ENCODE measurements at regions not wholly inside any gene's neighbourhood (a gene's known extent, or its start where the extent isn't known, plus 50 kb on each side); places are given as distances from the start of the nearest gene placed in this dataset.

DNA sequence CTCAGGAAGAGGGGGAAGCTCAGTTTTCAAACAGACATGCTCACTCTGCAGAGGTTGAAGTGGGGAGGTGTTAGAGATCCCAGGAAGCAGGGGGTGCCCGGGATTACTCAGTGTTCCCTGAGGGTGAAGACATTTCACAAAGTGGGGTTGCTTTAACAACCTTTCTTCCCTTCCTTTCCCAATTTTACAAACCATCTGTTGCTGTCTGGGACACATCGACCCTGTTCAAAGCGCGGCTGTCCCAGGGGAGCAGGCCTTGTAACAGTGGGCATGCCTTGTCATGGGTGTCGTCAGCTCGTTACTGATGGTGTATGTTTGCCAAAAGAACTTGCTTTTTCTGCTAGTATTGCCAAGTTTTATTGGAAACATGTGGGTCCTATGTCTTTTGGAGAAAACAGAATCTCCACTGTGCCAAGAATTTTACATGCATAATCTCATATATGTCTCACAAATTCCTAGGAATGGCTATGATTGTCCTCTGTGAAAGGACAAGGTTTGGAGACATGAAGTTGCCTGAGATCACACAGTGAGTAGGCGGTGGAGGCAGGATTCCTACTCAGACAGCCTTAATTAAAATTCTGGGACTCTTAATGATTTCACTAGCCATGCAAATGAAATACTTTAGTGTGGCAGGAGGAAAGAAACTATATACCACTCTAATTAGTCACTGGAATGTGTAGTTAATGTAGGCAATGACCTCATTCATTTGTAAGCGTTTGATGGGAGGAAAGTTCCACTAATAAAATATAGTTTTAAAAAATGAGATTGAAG, 198.9 kb downstream of the NXNL2 start:
- H3K27me3 ChIP-seq (replicated peaks in 2 of 5; ENCODE audit: control insufficient read depth in 4 of 5, insufficient read depth in 5 of 5, low read length in 4 of 5) = peaks cover 0 to 59% (median 14%) of the 10 kb centered on the region in 5 experiments
- 90% methylated on average over 2 of the region's 8 CpGs for WGBS (ENCODE audit: insufficient coverage)
- DNase-seq = no peak
- H3K4me1 ChIP-seq (ENCODE audit: control extremely low read depth in 1 of 4, control insufficient read depth in 4 of 4, insufficient read depth in 4 of 4, low read length in 3 of 4) = no peaks in the 10 kb centered on the region
- H3K9me3 ChIP-seq (ENCODE audit: control extremely low read depth in 1 of 5, control insufficient read depth in 4 of 5, insufficient read depth in 2 of 5, low read depth in 1 of 5, low read length in 4 of 5) = peaks cover 0 to 4% (median 0%) of the 10 kb centered on the region in 5 experiments
- H3K4me3 ChIP-seq (ENCODE audit: control insufficient read depth in 1 of 7, extremely low read depth in 1 of 7, insufficient read depth in 4 of 7, low read depth in 2 of 7, low read length in 6 of 7) = no peak overlapping the region
- H3K27ac ChIP-seq (ENCODE audit: insufficient read depth in 1 of 2, low read depth in 1 of 2, low read length in 2 of 2, poor library complexity in 1 of 2, severe bottlenecking in 2 of 2) = no peak overlapping the region
- ChIA-PET CTCF (interaction anchor here (0.5 to 1.0 kb wide), 2 partner anchors 219 to 631 kb away, joined by 3 read pairs; no protein-coding TSS in a partner anchor), POLR2A (no interaction called here)
- H3K36me3 ChIP-seq (ENCODE audit: control insufficient read depth in 4 of 4, insufficient read depth in 4 of 4, low read length in 3 of 4) = no peaks in the 10 kb centered on the region

DNA sequence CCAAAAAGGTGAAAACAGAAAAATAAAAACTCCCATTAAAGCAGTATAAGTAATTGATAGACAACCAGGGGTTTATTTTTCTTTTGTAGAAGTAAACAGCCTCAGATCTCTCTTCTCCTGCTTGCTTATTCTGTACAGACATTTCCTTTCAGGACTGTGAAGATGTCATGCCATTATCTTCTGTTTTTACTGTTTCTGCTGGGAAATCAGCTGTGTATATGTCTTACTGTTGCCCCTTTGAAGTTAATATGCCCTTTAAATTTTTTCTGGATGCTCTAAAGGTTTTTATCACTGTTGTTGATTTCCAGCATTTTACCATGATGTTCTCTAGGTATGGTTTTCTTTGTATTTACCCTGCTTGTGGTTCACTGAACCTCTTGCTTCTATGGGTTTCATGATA, 199.5 kb downstream of the NXNL2 start:
- H3K9me3 ChIP-seq (ENCODE audit: control extremely low read depth in 1 of 5, control insufficient read depth in 4 of 5, insufficient read depth in 2 of 5, low read depth in 1 of 5, low read length in 4 of 5) = peaks cover 0 to 4% (median 0%) of the 10 kb centered on the region in 5 experiments
- H3K4me1 ChIP-seq (ENCODE audit: control extremely low read depth in 1 of 4, control insufficient read depth in 4 of 4, insufficient read depth in 4 of 4, low read length in 3 of 4) = no peaks in the 10 kb centered on the region
- H3K27ac ChIP-seq (ENCODE audit: insufficient read depth in 1 of 2, low read depth in 1 of 2, low read length in 2 of 2, poor library complexity in 1 of 2, severe bottlenecking in 2 of 2) = no peak overlapping the region
- DNase-seq = no peak
- H3K4me3 ChIP-seq (ENCODE audit: control insufficient read depth in 1 of 7, extremely low read depth in 1 of 7, insufficient read depth in 4 of 7, low read depth in 2 of 7, low read length in 6 of 7) = no peak overlapping the region
- no peaks in the 10 kb centered on the region for H3K36me3 ChIP-seq (ENCODE audit: control insufficient read depth in 4 of 4, insufficient read depth in 4 of 4, low read length in 3 of 4)
- H3K27me3 ChIP-seq (replicated peaks in 2 of 5; ENCODE audit: control insufficient read depth in 4 of 5, insufficient read depth in 5 of 5, low read length in 4 of 5) = peaks cover 0 to 63% (median 14%) of the 10 kb centered on the region in 5 experiments
- ChIA-PET POLR2A (no interaction called here), CTCF (interaction anchor here (0.7 to 1.0 kb wide), 2 partner anchors 156 to 218 kb away, joined by 3 read pairs; no protein-coding TSS in a partner anchor)

GRCh38 chr9:88736136-88736637, 201.2 kb downstream of the NXNL2 start:
- H3K4me3 ChIP-seq (ENCODE audit: control insufficient read depth in 1 of 7, extremely low read depth in 1 of 7, insufficient read depth in 4 of 7, low read depth in 2 of 7, low read length in 6 of 7) = no peak overlapping the region
- CTCF ChIA-PET = interaction anchor here (0.8 kb wide), 1 partner anchor 67 kb away, joined by 3 read pairs; no protein-coding TSS in a partner anchor
- H3K27me3 ChIP-seq (replicated peaks in 2 of 5; ENCODE audit: control insufficient read depth in 4 of 5, insufficient read depth in 5 of 5, low read length in 4 of 5) = peaks cover 0 to 70% (median 19%) of the 10 kb centered on the region in 5 experiments
- no peaks in the 10 kb centered on the region for H3K4me1 ChIP-seq (ENCODE audit: control extremely low read depth in 1 of 4, control insufficient read depth in 4 of 4, insufficient read depth in 4 of 4, low read length in 3 of 4)
- WGBS (ENCODE audit: insufficient coverage) = no CpG with 5 or more reads among the region's 1 CpG
- no peak overlapping the region for H3K27ac ChIP-seq (ENCODE audit: insufficient read depth in 1 of 2, low read depth in 1 of 2, low read length in 2 of 2, poor library complexity in 1 of 2, severe bottlenecking in 2 of 2)
- H3K36me3 ChIP-seq (ENCODE audit: control insufficient read depth in 4 of 4, insufficient read depth in 4 of 4, low read length in 3 of 4) = no peaks in the 10 kb centered on the region
- peaks cover 0 to 3% (median 0%) of the 10 kb centered on the region in 5 experiments for H3K9me3 ChIP-seq (ENCODE audit: control extremely low read depth in 1 of 5, control insufficient read depth in 4 of 5, insufficient read depth in 2 of 5, low read depth in 1 of 5, low read length in 4 of 5)
- DNase-seq = no peak
- POLR2A ChIA-PET = no interaction called here

DNA sequence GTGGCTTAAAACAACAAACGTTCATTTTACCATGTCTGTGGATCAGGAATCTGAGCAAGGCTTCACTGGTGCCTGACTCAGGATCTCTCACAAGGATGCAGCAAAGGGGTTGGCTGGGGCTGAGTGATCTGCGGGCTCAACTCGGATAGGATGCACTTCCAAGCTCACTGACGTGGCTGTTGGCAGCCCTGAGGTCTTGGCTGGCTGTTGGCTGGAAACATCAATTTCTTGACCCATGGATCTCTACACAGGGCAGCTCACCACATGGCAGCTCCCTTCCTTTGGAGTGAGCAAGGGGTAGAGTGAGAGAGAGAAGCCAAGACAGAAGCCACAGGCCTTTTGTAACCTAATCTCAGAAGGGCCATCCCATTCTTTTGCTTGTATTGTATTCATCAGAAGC, 202.1 kb downstream of the NXNL2 start:
- no peak for DNase-seq
- ChIA-PET POLR2A (no interaction called here), CTCF (no interaction called here)
- no peak overlapping the region for H3K4me3 ChIP-seq (ENCODE audit: control insufficient read depth in 1 of 7, extremely low read depth in 1 of 7, insufficient read depth in 4 of 7, low read depth in 2 of 7, low read length in 6 of 7)
- H3K36me3 ChIP-seq (ENCODE audit: control insufficient read depth in 4 of 4, insufficient read depth in 4 of 4, low read length in 3 of 4) = no peaks in the 10 kb centered on the region
- no peak overlapping the region for H3K27ac ChIP-seq (ENCODE audit: insufficient read depth in 1 of 2, low read depth in 1 of 2, low read length in 2 of 2, poor library complexity in 1 of 2, severe bottlenecking in 2 of 2)
- no peaks in the 10 kb centered on the region for H3K4me1 ChIP-seq (ENCODE audit: control extremely low read depth in 1 of 4, control insufficient read depth in 4 of 4, insufficient read depth in 4 of 4, low read length in 3 of 4)
- H3K27me3 ChIP-seq (replicated peaks in 2 of 5; ENCODE audit: control insufficient read depth in 4 of 5, insufficient read depth in 5 of 5, low read length in 4 of 5) = peaks cover 0 to 70% (median 19%) of the 10 kb centered on the region in 5 experiments
- H3K9me3 ChIP-seq (ENCODE audit: control extremely low read depth in 1 of 5, control insufficient read depth in 4 of 5, insufficient read depth in 2 of 5, low read depth in 1 of 5, low read length in 4 of 5) = peaks cover 0 to 3% (median 0%) of the 10 kb centered on the region in 5 experiments
- 98% methylated on average over 4 of the region's 4 CpGs for WGBS (ENCODE audit: insufficient coverage)

GRCh38 chr9:88737876-88738275, 202.9 kb downstream of the NXNL2 start:
- H3K27me3 ChIP-seq (replicated peaks in 2 of 5; ENCODE audit: control insufficient read depth in 4 of 5, insufficient read depth in 5 of 5, low read length in 4 of 5) = peaks cover 0 to 66% (median 14%) of the 10 kb centered on the region in 5 experiments
- DNase-seq = no peak
- no peaks in the 10 kb centered on the region for H3K36me3 ChIP-seq (ENCODE audit: control insufficient read depth in 4 of 4, insufficient read depth in 4 of 4, low read length in 3 of 4)
- no peaks in the 10 kb centered on the region for H3K4me1 ChIP-seq (ENCODE audit: control extremely low read depth in 1 of 4, control insufficient read depth in 4 of 4, insufficient read depth in 4 of 4, low read length in 3 of 4)
- WGBS (ENCODE audit: insufficient coverage) = 72% methylated on average over 5 of the region's 9 CpGs
- H3K9me3 ChIP-seq (ENCODE audit: control extremely low read depth in 1 of 5, control insufficient read depth in 4 of 5, insufficient read depth in 2 of 5, low read depth in 1 of 5, low read length in 4 of 5) = peaks cover 0 to 3% (median 0%) of the 10 kb centered on the region in 5 experiments
- no peak overlapping the region for H3K27ac ChIP-seq (ENCODE audit: insufficient read depth in 1 of 2, low read depth in 1 of 2, low read length in 2 of 2, poor library complexity in 1 of 2, severe bottlenecking in 2 of 2)
- POLR2A ChIA-PET = no interaction called here
- no peak overlapping the region for H3K4me3 ChIP-seq (ENCODE audit: control insufficient read depth in 1 of 7, extremely low read depth in 1 of 7, insufficient read depth in 4 of 7, low read depth in 2 of 7, low read length in 6 of 7)
- CTCF ChIA-PET = no interaction called here

- H3K27ac ChIP-seq (ENCODE audit: insufficient read depth in 1 of 2, low read depth in 1 of 2, low read length in 2 of 2, poor library complexity in 1 of 2, severe bottlenecking in 2 of 2) = no peak overlapping the region
- POLR2A ChIA-PET = no interaction called here
- no peak overlapping the region for H3K4me3 ChIP-seq (ENCODE audit: control insufficient read depth in 1 of 7, extremely low read depth in 1 of 7, insufficient read depth in 4 of 7, low read depth in 2 of 7, low read length in 6 of 7)
- peaks cover 0 to 66% (median 14%) of the 10 kb centered on the region in 5 experiments for H3K27me3 ChIP-seq (replicated peaks in 2 of 5; ENCODE audit: control insufficient read depth in 4 of 5, insufficient read depth in 5 of 5, low read length in 4 of 5)
- DNase-seq = no peak
- WGBS (ENCODE audit: insufficient coverage) = 100% methylated on average over 1 of the region's 3 CpGs
- H3K9me3 ChIP-seq (ENCODE audit: control extremely low read depth in 1 of 5, control insufficient read depth in 4 of 5, insufficient read depth in 2 of 5, low read depth in 1 of 5, low read length in 4 of 5) = peaks cover 0 to 3% (median 0%) of the 10 kb centered on the region in 5 experiments
- H3K4me1 ChIP-seq (ENCODE audit: control extremely low read depth in 1 of 4, control insufficient read depth in 4 of 4, insufficient read depth in 4 of 4, low read length in 3 of 4) = no peaks in the 10 kb centered on the region
- H3K36me3 ChIP-seq (ENCODE audit: control insufficient read depth in 4 of 4, insufficient read depth in 4 of 4, low read length in 3 of 4) = no peaks in the 10 kb centered on the region
- CTCF ChIA-PET = no interaction called here
These were observed 203.7 kb downstream of the NXNL2 start for GRCh38 chr9:88738709-88739108.

DNA sequence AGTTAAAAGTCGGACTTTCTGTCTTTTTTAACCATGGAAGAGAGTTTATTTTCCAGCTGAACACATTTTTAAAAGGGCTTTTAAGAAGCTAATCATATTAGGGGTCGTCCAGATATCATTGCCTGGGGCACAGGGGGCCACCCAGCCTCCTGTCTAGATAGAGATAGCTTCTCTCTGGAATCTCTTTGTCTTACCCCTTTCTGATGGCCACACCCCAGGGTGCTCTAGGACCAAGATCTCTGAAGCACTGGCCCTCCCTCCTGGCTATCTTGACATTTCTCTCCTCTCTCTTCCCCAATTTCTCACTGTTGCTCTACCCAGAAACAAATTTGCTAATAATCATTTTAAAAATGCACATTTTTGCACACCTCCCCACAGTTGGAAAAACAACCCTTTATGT, 204.4 kb downstream of the NXNL2 start:
- POLR2A ChIA-PET = no interaction called here
- H3K27ac ChIP-seq (ENCODE audit: insufficient read depth in 1 of 2, low read depth in 1 of 2, low read length in 2 of 2, poor library complexity in 1 of 2, severe bottlenecking in 2 of 2) = no peak overlapping the region
- no peak overlapping the region for H3K4me3 ChIP-seq (ENCODE audit: control insufficient read depth in 1 of 7, extremely low read depth in 1 of 7, insufficient read depth in 4 of 7, low read depth in 2 of 7, low read length in 6 of 7)
- no peaks in the 10 kb centered on the region for H3K4me1 ChIP-seq (ENCODE audit: control extremely low read depth in 1 of 4, control insufficient read depth in 4 of 4, insufficient read depth in 4 of 4, low read length in 3 of 4)
- 90% methylated on average over 2 of the region's 2 CpGs for WGBS (ENCODE audit: insufficient coverage)
- no peaks in the 10 kb centered on the region for H3K36me3 ChIP-seq (ENCODE audit: control insufficient read depth in 4 of 4, insufficient read depth in 4 of 4, low read length in 3 of 4)
- peaks cover 0 to 3% (median 0%) of the 10 kb centered on the region in 5 experiments for H3K9me3 ChIP-seq (ENCODE audit: control extremely low read depth in 1 of 5, control insufficient read depth in 4 of 5, insufficient read depth in 2 of 5, low read depth in 1 of 5, low read length in 4 of 5)
- DNase-seq = no peak
- CTCF ChIA-PET = interaction anchor here (0.8 kb wide), 1 partner anchor 14 kb away, joined by 4 read pairs; no protein-coding TSS in a partner anchor
- peaks cover 0 to 66% (median 14%) of the 10 kb centered on the region in 5 experiments for H3K27me3 ChIP-seq (replicated peaks in 2 of 5; ENCODE audit: control insufficient read depth in 4 of 5, insufficient read depth in 5 of 5, low read length in 4 of 5)
